Muscle of arm (tissue), 1 donor: ENCODE measurements at regions not wholly inside any gene's neighbourhood (a gene's known extent, or its start where the extent isn't known, plus 50 kb on each side); places are given as distances from the start of the nearest gene placed in this dataset.

Experiments used
- DNase-seq: peaks from one replicate; pipeline ENCODE4 v3.0.0-alpha.2; 2013

DNA sequence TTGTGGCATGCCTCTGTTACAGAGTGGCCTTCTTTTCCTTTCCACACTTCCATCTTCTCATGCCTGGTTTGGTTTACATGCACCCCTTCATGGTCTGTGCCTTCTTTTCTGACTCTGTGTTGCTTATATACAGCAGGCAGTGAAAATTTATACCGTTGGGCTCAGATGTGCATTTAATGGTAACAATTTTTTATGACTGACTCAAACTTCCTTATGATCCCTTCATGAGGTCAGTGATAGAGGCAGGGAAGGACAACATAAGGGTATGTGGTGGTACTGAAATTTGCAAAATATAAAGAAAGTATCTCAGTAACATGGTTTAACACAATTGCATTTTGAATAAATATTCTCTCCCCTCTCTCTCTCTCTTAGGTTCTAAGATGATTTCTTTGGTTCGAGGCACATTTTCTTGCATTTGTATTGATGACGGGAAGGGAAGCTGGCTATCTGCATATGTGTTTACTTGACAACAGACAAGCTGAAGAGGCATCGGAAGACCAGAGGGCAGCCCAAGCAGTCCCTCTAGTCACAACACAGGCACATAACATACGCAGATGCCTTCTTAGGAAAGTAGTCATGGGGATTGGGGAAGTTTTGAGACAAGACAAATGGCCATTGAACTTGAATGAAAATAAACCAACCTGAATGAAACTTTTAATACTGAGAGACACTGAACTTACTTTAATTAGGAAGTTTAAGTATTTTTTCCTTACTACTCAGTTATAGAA lies 163.3 kb upstream of the LEF1 start:
- DNase-seq: no peak

DNA sequence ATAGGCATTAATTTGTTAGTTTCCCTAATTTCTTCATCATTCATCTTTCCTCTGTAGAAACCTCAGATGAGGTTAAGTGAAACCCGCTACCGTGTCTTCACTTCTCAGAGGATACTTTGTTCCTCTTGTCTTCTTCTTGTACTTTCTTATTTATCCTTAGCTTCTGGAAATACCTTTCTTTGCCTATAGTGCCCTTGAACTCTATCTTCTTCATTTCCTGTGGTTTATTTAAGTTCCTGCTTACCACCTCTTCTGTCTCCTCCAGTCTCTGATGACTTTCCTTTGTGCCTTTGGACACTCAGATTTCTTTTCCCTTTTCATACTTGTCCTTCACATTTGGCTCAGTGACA lies 159.6 kb upstream of the LEF1 start:
- DNase-seq: no peak

DNA sequence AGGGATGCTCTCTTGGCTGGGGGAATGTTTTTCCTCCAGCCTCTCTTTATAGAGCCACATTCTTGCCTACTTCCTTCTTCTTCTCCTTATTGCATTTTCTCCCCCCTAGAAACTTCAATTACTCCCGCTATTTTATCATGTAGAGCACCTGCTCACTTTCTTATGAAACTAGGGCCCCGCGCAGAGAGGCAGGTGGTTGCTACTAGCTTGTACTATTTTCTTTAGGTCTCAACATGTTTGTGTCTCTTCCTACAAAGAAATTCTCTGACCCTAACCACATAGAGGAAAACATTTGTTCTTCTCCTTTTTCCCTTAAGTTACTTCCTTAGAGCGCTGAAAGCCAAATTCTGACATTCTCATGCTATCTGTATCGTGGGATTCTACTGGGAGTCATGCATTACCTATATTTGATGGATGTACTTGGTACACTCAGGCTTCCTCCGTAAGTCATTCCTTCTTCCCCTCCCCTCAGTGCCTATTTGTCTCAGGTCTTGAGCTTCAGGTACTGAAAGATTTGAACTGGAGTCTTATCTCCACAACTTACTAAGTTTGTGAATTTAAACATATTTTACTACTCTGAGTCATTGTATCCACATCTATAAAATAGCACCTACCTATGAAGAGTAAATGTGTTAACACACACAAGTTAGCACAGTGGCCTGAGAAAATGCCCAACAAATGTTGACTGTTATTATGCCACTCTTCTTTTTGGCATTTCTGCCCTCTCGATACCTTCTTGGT lies 159.1 kb upstream of the LEF1 start:
- no peak for DNase-seq

DNA sequence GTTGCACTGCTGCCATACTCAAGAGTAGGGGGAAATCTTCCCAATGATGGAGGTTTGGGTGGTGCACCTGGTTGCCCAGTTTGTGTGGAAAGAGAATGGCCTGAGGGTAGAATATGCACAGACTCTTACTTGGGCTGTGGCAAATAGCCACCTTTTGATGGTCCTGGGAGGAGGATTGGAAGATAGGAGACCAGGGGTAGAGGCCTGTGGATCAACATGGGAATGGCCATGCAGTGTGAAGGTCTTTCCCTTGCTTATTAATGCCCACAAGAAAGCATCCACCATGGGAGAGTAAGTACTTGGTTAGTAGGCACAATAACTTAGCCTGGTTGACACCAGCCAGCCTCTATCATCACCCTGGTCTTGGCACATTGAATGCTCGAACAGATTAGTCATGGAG lies 156.8 kb upstream of the LEF1 start:
- no peak for DNase-seq

DNA sequence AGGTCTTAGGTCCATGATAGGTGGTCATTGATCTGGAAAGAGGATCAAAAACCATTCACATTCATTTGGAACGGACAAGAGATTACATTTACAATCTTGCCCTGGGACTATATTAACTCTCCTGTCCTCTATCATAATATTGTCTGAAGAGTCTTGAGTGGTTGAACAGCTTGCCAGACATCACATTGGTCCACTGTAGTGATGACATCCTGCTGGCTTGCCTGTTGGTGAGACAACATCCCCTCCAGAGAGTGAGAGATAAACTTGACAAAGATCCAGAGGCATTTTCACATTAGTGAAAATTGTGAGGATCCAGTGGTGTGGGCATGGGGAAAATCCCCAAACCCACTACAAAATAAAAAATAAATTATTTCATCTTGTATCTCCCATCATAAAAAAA lies 155.7 kb upstream of the LEF1 start:
- DNase-seq: no peak

DNA sequence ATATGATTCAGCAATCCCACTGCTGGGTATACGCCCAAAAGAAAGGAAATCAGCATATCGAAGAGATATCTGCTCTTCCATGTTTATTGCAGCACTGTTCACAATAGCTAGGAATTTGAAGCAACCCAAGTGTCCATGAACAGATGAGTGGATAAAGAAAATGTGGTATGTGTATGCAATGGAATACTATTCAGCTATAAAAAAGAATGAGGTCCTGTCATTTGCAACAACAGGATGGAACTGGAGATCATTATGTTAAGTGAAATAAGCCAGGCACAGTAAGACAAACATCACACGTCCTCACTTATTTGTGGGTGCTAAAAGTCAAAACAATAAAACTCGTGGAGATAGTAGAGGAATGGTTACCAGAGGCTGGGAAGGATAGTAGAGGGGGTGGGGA lies 153.8 kb upstream of the LEF1 start:
- no peak for DNase-seq

DNA sequence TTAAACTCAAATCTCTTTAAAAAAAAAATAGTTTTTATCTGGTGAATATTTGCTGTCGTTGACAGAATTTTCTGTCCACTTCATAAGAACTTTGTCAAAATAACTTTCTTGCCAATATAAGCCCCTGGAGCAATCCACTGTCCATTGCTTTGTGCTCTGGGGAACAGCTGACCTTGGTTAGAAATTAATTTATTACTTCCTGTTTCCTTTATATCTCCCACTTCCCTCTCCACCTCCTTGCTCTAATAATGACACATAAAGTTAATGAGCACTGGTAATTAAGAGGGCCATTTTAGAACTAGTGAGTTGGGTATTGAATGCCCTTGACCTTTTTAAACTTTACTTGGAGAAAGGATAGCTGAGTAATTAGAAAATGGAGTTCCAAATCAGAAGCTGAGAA lies 151.3 kb upstream of the LEF1 start:
- DNase-seq: no peak

DNA sequence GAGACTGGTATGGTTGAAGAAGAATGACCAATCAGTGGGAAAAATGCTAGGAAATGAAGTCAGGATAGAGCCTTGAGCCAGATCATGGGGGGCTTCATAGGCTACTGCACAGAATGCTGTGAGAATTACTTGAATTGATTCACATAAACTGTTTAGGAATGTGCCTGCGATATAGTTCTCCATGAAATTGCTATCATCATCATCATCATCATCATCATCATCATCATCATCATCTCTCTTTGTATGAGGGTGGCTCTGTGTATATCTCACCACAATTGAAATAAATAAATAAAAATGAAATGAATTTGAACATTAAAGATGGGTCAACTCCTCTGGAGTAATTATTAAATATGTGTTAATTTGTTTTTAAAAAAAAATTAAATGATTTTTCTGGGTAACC lies 148.6 kb upstream of the LEF1 start:
- no peak for DNase-seq

DNA sequence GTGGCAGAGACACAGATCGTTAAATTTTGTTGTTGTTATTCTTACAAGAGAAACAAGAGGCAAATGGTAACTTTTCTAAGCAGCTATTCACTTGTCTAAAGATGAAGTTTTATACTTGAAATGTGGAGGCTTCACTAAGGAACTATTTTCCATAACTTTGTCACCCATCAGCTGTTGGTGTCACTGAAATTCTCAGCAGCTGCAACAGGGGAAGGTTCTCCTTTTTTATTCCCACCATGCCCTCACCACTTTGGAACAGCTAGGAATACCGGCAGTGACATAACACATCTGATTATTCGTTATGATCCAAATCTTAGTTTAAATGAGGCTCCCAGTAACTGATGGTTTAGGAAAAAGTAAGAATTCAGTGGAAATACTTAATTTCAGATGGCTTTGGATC lies 147.0 kb upstream of the LEF1 start:
- no peak for DNase-seq

DNA sequence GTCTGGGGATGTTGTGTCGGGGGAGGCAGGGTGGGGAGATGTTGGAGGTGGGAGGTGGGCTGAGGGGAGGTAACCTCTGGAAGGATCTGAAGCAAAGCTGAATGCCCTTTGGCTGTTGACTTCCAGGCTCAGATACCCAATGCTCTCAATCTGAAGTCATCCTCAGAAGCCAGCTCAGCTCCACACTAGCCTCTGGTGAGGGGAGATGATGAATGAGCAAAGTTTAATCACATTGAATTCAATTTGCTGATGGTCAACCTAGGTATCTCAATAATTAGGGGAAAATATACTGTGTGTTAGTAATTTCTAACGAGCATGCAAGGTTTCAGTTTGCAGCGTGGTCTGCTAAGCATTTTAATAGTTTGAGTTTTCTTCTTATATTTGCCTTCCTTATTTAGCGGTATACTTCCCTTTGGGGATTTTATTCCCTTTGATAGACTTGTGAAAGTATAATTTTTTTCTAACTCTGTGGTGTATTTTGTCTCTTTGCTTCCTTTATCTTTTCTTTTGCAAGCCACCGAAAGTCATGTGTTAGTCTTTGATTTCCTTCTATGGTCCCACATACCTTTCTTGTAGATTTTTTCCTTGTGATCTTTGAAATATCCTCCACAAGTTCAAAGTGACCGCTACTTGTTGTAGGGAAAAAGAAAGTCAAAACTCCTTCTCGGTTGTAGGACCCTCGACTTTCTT lies 146.3 kb upstream of the LEF1 start:
- DNase-seq: no peak

DNA sequence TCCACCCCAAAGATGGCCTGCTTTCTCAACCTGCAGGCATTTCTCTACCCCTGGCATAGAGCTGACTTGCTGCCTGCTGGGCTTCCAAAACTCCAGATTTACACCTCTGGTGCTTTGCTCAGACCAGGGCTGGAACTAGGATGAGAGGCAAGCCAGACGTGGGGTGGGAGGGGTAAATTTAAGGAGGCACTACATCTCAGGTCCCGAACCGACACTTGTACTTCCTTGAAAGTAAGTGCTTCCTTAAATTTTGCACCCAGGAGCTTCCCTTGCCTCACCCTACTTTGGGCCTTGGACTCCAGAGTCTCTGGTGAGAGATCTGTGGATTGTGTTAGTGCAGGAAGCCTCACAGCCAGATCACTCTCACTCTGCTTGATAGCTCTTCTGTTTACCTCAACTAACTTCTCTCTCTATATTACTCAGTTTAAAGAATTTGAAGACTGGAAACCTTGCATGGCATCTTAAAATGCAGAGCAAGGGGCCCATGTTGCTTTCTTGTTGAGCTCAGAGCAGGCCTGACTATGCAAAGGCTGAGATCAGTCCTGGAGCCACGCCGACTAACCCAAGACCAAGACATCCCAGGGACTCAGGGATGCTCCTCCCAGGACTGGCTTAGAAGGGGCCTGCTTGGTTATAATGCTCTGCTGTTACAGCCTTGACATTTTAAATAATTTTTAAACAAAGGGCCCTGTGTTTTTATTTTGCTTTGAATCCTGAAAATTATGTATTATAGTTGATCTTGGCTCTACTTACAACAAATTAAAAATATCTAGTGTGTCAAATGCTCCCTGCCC lies 145.0 kb upstream of the LEF1 start:
- no peak for DNase-seq

DNA sequence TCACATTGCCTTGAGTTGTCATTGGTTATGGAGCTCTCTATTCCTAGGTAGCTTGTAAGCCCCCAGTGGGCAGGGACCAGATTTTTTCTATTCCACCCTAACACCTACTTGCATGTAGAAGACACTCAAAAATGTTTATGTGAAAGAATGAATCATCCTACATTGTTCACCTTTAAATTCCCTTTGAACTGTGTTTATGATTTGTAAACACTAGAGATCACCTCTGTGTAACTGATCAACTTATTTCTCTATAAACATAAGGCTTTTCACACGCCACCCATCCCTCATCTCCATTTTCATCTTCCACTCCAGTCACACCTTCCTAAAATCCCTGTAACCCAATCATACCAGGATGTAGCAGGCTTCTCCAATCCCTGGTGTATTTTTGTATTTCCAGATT lies 142.6 kb upstream of the LEF1 start:
- no peak for DNase-seq

DNA sequence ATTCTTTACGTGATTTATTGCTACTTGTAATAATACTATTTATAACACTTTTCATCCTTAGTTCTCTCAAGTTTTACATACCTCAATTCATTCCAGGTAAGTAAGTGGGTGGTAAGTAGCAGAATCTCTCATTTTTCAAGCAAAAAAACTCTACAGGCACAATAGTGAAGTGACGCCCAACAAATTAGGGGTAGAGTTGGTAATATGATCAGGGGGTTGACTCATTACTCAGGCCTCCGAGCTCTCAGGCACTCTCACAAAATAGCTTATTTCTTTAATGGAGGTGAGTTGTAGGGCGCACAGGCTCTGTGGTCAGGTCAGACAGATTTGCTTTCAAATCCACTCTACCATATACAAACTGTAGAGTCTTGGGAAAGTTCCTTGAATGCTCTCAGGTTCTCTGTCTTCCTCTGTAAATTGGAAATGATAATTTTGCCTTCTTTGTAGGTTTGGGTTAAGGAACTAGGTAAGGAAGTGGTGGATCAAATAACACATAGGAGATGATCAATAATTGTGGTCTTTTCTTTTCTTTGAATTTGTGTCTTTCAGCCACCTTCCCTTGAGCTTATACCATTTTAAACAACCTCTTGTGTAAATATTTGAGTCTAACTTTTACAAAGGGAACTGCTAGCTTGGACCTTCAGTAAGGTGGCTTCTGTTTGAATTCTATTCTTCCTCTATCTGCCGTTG lies 134.9 kb upstream of the LEF1 start:
- no peak for DNase-seq

DNA sequence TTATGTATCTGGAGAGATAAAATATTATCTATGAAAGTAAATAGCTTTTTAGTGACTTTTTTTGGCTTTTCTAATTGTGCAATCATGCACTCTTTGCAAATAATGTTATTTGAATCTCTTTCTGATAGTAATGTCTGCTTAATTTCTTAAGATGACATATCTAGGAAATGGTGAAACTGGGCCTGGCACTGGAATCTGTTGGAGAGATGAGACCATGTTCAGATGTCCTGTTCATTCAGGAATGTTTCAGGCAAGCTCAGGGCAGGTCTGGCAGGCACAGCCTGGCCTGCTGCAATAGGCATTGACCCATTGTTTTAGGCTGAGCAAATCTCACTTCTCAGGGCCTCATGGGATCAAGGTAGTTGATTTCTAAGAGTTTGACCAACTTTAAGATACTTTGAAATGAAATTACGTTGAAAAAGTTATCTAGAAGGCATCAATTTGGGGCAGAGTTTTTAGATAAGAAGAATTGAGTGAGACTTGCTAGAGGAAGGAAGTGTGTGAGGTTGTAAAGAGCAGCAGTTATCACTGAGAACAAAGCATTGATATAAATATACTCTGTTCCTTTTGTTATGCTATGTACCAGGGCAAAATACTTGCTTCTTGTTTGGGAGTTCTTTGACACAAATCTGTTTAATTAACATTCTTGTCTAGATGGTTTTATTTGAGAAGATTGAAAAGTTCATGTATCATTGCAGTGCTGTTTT lies 133.0 kb upstream of the LEF1 start:
- no peak for DNase-seq

DNA sequence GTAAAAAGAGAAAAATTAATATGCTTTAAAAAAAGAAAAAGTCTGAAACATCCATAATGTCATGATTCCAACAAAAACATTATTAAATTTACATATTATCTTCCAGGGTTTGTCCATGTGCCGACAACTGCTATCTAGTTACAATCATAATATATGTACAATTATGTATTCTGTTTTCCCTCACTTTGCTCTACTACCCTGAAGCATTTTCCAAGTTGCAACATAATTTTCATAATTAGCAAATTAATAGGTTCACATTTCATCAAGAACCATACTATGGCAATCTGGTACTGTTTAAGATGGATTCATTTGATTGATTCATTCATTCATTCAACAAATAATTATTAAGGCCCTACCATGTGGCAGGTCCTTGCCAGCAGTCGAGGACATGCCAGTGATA lies 128.9 kb upstream of the LEF1 start:
- no peak for DNase-seq

DNA sequence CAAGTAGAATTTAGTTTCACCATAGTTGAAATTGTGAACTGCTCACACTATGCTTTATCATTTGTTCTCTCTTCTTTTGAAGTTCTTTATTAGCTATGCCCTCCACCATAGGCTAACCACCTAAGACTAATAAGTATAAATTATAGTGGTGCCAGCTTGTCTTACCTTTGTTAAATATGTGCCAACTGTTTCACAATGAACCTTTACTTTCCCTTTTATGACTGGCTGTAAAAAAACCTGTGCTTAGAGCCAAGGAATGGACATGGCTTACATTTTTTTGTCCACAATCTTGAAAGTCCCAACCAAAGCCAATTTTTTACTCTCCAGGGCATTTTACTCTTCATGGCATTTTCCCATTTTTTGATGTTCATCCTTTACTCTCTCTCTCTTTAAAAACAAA lies 123.5 kb upstream of the LEF1 start:
- DNase-seq: no peak

DNA sequence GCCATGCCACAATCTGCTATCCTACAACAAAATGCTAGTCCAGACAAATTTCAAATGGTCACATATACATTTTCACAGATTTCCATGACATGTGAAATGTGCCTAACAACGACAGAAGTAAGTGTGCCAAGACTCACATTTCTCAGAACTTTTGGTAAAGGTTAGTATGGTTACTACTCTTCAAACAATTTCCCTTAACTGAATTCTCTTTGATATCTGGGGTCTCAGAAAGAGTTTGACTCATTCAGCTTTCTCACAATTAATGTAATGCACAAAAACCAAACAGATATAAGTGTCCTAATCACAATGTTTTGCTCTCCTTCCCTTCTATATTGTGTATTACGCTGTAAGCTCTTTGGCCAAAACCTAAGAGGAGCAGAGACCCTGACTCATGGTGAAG lies 122.4 kb upstream of the LEF1 start:
- no peak for DNase-seq

DNA sequence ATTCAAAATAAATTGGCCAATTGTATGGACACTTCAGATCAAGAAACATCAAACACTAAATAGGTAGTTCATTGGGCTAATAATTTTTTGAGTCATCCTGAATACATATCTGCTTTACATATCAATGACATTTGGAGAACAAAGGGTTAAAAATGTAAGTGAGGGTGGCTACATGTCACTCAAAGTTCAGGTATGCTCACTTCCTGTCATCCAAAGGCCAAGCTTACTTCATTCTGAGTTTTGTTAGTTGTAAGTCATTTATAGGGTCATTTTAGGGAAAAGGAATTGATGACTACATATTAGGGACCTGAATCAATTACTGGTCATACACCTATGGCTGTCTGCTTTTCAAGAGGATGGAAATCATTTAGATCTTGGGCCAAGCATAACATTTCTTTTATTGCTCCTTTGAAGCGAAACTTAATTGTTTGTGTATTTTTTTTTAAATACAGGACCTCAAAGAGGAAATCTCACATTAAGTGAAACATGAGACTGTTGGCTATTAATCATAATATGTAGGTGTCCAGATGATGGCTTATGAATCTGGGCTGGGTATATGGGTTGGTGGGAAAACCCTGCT lies 119.2 kb upstream of the LEF1 start:
- DNase-seq: no peak

DNA sequence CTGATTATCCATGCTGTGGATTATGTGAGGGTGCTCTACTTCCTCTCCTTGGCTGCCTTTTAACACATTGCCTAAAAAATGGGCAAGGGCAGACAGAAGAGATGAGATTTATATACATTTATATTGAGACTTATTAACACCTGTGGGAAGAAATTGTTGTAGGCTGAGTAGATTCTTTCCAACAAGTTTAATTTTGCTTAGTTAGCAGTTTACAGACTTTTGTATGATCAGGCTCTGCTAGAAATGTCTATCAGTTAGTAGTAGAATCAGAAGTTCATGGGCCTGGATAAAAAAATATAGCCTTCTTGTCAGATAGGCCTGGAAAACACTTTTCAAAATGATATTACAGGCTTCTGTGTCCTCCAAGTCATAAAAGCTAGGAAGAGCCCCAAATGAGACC lies 111.3 kb upstream of the LEF1 start:
- no peak for DNase-seq

DNA sequence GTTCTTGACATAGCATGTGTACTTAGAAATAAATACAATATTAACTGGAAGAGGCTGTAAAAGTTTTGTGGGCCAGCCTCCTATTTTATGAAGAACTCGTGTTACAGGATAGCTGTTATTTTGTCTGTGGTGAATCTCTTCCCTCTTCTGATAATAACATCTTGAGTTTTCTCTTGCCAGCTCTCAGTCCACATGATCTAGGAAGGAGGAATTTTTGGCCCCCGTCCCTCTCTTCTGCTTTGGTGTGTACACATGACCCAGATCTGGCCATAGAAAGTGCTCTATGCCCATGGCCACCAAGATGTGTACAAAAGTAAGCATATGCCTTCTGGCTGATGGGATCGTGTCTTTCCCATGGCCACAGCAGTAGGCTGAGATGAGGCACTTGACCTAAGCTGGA lies 108.0 kb upstream of the LEF1 start:
- no peak for DNase-seq

DNA sequence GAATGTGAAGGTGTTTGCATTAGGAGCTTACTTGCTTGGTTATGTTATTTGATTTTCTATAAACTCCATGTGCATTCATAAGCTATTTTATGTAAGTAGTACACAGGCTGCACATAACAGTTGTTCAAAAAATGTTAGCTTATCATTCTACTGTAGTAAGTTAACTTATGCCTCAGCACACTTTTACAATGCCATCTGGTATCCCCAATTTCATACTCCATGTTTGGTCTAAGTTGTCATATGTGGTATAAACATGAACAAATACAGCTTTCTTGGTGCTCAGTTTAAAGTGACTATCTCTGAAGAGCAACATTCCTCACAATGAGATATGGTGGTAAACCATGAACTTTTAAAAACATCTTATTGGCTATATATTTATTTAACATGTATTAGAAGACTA lies 104.3 kb upstream of the LEF1 start:
- no peak for DNase-seq
